Right lobe of liver (tissue), 6 donors: ENCODE measurements at regions not wholly inside any gene's neighbourhood (a gene's known extent, or its start where the extent isn't known, plus 50 kb on each side); places are given as distances from the start of the nearest gene placed in this dataset.

Experiments
- ATAC-seq, 4 donors: fragments of 200-7000 bp; cut with Tn5 transposase; one replicate each; pipeline ENCODE4 v1.9.1; 2020; ENCODE audit warnings: mild to moderate bottlenecking in 4 of 4, moderate library complexity in 4 of 4
- DNase-seq, 3 donors: peaks; one replicate each; pipeline ENCODE4 v3.0.0-alpha.2; 2020
- H3K27ac ChIP-seq, 3 donors: fragments of 200-600 bp; one replicate each; pipeline ENCODE4 v1.8.0; 2022
- H3K27me3 ChIP-seq, 2 donors: fragments of 200-600 bp; one replicate each; pipeline ENCODE4 v1.8.0; 2022
- H3K36me3 ChIP-seq, 4 donors: fragments of 200-600 bp; sonication (generic) in 1 of 4; one replicate each; pipeline versions ENCODE4 v1.5.1 to v1.8.0; 2017 to 2022; ENCODE audit warnings: control low read depth in 1 of 4
- H3K4me1 ChIP-seq, 4 donors: fragments of 200-600 bp; sonication (generic) in 1 of 4; one replicate each; pipeline versions ENCODE4 v1.5.1 to v1.8.0; 2017 to 2022; ENCODE audit warnings: control low read depth in 1 of 4
- H3K4me3 ChIP-seq, 3 donors: fragments of 200-600 bp; one replicate each; pipeline ENCODE4 v1.8.0; 2022
- H3K9me3 ChIP-seq, 4 donors: fragments of 200-600 bp; sonication (generic) in 1 of 4; one replicate each; pipeline versions ENCODE4 v1.5.1 to v1.8.0; 2017 to 2022; ENCODE audit warnings: control low read depth in 1 of 4
- CTCF ChIP-seq, 4 donors: fragments of 200-600 bp in 3 of 4; fragments of 450-650 bp in 1 of 4; IDR thresholded peaks; one replicate each; pipeline versions ENCODE4 v1.5.1 to v1.8.0; 2016 to 2022; ENCODE audit warnings: antibody characterized with exemption in 4 of 4, mild to moderate bottlenecking in 2 of 4
- POLR2A ChIP-seq: fragments of 450-650 bp; IDR thresholded peaks from one replicate; pipeline ENCODE4 v1.6.1; 2017; ENCODE audit warnings: antibody characterized with exemption, mild to moderate bottlenecking
- WGBS: methylation state at CpG from one replicate; pipeline ENCODE4 v1.1.6; 2018; ENCODE audit warnings: low coverage, low lambda C conversion rate; ENCODE audit not compliant: insufficient coverage; ENCODE audit errors: missing lambda C conversion rate; 5-methylcytosine and 5-hydroxymethylcytosine counted together
- intact Hi-C, 2 donors: fragments of 100-400 bp; cut with DNase I; formaldehyde crosslinking; loops; one replicate each; pipeline versions ENCODE4 v1.11.2 to v1.14.1; 2022
- donor health status: DM: no; HTN: yes; CAD: no.
- donor health status: DM: no; HTN: no; CAD: no.
- donor health status: DM: no; HTN: no; CAD: no.
- donor health status: DM: no; HTN: yes; CAD: no.
- donor health status: DM: no; HTN: yes; CAD: no.

- ATAC-seq, result no peak
- intact Hi-C loops, result no loop called here
- 23% methylated on average over 9 of the region's 9 CpGs for WGBS
Observed at GRCh38 chr15:93189561-93189960, 100.5 kb upstream of the RGMA start.

GRCh38 chr15:93188236-93188635, 99.2 kb upstream of the RGMA start:
- H3K27ac ChIP-seq, result no peak overlapping the region
- intact Hi-C loops, result no loop called here
- H3K4me3 ChIP-seq, result no peak overlapping the region
- DNase-seq (no peak), ATAC-seq (no peak)
- no peaks in the 10 kb centered on the region for H3K36me3 ChIP-seq
- H3K4me1 ChIP-seq, result no peaks in the 10 kb centered on the region
- H3K27me3 ChIP-seq, result no peaks in the 10 kb centered on the region
- no peak for TF ChIP-seq POLR2A
- no peak for TF ChIP-seq CTCF (IDR thresholded peaks at IDR 0.05)
- H3K9me3 ChIP-seq, result no peaks in the 10 kb centered on the region
- 43% methylated on average over 3 of the region's 3 CpGs for WGBS

More at GRCh38 chr15:93189561-93189960, 100.5 kb upstream of the RGMA start:
- no peaks in the 10 kb centered on the region for H3K4me1 ChIP-seq
- H3K36me3 ChIP-seq, result no peaks in the 10 kb centered on the region
- TF ChIP-seq POLR2A, result no peak
- no peak for TF ChIP-seq CTCF (IDR thresholded peaks at IDR 0.05)
- no peak overlapping the region for H3K27ac ChIP-seq
- no peaks in the 10 kb centered on the region for H3K27me3 ChIP-seq
- H3K4me3 ChIP-seq, result no peak overlapping the region
- DNase-seq, result no peak
- no peaks in the 10 kb centered on the region for H3K9me3 ChIP-seq

GRCh38 chr15:93185796-93186195, 96.8 kb upstream of the RGMA start:
- no peak for ATAC-seq
- intact Hi-C loops, result no loop called here
- WGBS, result 24% methylated on average over 3 of the region's 3 CpGs

GRCh38 chr15:93182703-93183205, 93.7 kb upstream of the RGMA start:
- Histone ChIP-seq H3K36me3 (no peaks in the 10 kb centered on the region), H3K4me3 (no peak overlapping the region), H3K9me3 (no peaks in the 10 kb centered on the region), H3K4me1 (no peaks in the 10 kb centered on the region), H3K27ac (no peak overlapping the region), H3K27me3 (no peaks in the 10 kb centered on the region)
- no peak for TF ChIP-seq POLR2A
- no peak for TF ChIP-seq CTCF (IDR thresholded peaks at IDR 0.05)
- 33% methylated on average over 4 of the region's 8 CpGs for WGBS
- intact Hi-C loops, result no loop called here
- ATAC-seq (no peak), DNase-seq (no peak)

More at GRCh38 chr15:93185796-93186195, 96.8 kb upstream of the RGMA start:
- H3K27ac ChIP-seq, result no peak overlapping the region
- H3K9me3 ChIP-seq, result no peaks in the 10 kb centered on the region
- H3K4me1 ChIP-seq, result no peaks in the 10 kb centered on the region
- no peak for DNase-seq
- no peak overlapping the region for H3K4me3 ChIP-seq
- no peak for TF ChIP-seq POLR2A
- TF ChIP-seq CTCF (IDR thresholded peaks at IDR 0.05), result no peak
- H3K27me3 ChIP-seq, result no peaks in the 10 kb centered on the region
- H3K36me3 ChIP-seq, result no peaks in the 10 kb centered on the region

GRCh38 chr15:93180656-93181055, 91.6 kb upstream of the RGMA start:
- Histone ChIP-seq H3K9me3 (no peaks in the 10 kb centered on the region), H3K4me1 (no peaks in the 10 kb centered on the region), H3K36me3 (no peaks in the 10 kb centered on the region), H3K27ac (no peak overlapping the region), H3K4me3 (no peak overlapping the region), H3K27me3 (no peaks in the 10 kb centered on the region)
- DNase-seq (no peak), ATAC-seq (no peak)
- TF ChIP-seq CTCF (IDR thresholded peaks at IDR 0.05), result no peak
- TF ChIP-seq POLR2A, result no peak
- intact Hi-C loops, result no loop called here
- 31% methylated on average over 3 of the region's 6 CpGs for WGBS
